Esophagus squamous epithelium (tissue), 4 donors: ENCODE measurements at regions not wholly inside any gene's neighbourhood (a gene's known extent, or its start where the extent isn't known, plus 50 kb on each side); places are given as distances from the start of the nearest gene placed in this dataset.

ENCODE experiments used
- POLR2A ChIP-seq, 4 donors: fragments of 450-650 bp; IDR thresholded peaks; one replicate each; pipeline ENCODE4 v1.6.1; 2017; ENCODE audit warnings: antibody characterized with exemption in 4 of 4, mild to moderate bottlenecking in 4 of 4, moderate library complexity in 3 of 4
- TF ChIP-seq, protein P1 (sequence below), 6 experiments: fragments of 450-650 bp in 4 of 6; fragments of 200-600 bp in 2 of 6; sonication (generic) in 2 of 6; IDR thresholded peaks; one replicate each; pipeline ENCODE4 v1.5.1; 2016 to 2019; ENCODE audit warnings: antibody characterized with exemption in 6 of 6, mild to moderate bottlenecking in 4 of 6, moderate library complexity in 4 of 6

GRCh38 chr12:111173836-111174235 is 195.1 kb downstream of the PHETA1 start:
- TF ChIP-seq, protein P1, sequence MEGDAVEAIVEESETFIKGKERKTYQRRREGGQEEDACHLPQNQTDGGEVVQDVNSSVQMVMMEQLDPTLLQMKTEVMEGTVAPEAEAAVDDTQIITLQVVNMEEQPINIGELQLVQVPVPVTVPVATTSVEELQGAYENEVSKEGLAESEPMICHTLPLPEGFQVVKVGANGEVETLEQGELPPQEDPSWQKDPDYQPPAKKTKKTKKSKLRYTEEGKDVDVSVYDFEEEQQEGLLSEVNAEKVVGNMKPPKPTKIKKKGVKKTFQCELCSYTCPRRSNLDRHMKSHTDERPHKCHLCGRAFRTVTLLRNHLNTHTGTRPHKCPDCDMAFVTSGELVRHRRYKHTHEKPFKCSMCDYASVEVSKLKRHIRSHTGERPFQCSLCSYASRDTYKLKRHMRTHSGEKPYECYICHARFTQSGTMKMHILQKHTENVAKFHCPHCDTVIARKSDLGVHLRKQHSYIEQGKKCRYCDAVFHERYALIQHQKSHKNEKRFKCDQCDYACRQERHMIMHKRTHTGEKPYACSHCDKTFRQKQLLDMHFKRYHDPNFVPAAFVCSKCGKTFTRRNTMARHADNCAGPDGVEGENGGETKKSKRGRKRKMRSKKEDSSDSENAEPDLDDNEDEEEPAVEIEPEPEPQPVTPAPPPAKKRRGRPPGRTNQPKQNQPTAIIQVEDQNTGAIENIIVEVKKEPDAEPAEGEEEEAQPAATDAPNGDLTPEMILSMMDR (IDR thresholded peaks at IDR 0.05), result no peak
- TF ChIP-seq POLR2A (IDR thresholded peaks at IDR 0.05), result no peak
